ENCODE measurements at regions not wholly inside any gene's neighbourhood (a gene's known extent, or its start where the extent isn't known, plus 50 kb on each side); places are given as distances from the start of the nearest gene placed in this dataset.

GRCh38 chr17:33628500-33629346 is 335.6 kb upstream of the ASIC2 start:
- in situ Hi-C loops (cut with HindIII; ENCODE audit: low sequenced_read_pairs) = no loop called here

GRCh38 chr17:33633446-33633845 is 340.4 kb upstream of the ASIC2 start:
- in situ Hi-C loops (cut with HindIII; ENCODE audit: low sequenced_read_pairs) = no loop called here

- in situ Hi-C loops (cut with HindIII; ENCODE audit: low sequenced_read_pairs) = no loop called here
Measured at GRCh38 chr17:33637534-33637933, 344.4 kb upstream of the ASIC2 start.

DNA sequence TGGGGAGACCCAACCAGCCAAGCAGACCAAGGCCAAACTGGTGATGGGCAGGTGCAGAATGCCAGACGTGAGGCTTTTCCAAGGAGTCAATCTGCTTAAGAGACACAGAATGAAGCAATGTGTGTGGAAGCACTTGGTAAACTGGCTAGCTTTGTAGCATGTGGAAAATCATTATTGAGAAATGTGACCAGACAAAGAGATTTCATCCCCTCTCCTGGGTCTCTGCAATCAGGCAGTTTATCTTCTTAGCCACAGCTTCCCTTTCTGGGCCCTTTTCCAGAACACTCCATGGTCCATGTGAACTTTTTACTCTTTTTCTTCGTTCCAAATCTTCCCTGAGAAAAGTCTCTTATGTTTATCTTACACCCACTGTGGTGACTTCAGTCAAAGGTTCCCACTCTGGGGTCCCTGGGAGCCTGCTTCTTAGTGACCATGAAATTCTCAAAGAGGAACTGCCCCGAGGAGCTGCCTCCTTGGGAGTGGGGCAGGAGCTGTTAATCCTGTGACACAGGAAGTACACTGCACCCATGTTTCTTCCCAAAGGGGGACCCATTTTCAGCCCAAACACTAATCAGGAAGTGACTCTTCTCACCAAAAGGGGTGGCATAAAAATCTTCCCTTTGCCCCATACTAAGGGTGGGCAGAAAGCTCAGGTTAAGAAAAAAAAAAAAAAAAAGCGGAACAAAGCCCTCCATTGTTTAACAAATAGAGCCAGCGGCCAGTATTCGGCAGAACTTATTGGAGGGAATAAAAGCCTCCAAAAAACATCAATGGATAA is 346.2 kb upstream of the ASIC2 start:
- in situ Hi-C loops (cut with HindIII; ENCODE audit: low sequenced_read_pairs) = no loop called here

DNA sequence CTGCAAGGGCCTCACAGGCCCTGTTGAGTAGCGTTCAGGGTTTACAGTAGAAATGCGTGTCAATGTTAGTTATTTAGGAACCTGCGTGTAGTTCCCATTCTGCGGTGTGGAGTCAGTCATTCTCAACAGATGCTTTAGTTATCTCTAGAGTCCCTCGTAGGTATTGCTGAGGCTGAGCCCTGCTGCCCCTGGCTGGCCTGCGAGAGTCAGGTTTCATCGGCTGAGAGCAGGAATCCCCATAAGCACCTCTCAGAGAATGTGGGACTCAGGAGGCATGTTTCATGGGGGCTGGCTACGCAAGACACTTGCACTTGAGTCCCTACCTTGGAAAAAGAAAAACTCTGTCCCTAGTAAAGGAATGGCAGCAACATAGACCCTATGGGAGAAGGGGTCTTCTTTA is 347.5 kb upstream of the ASIC2 start:
- in situ Hi-C loops (cut with HindIII; ENCODE audit: low sequenced_read_pairs) = no loop called here

- in situ Hi-C loops (cut with HindIII; ENCODE audit: low sequenced_read_pairs) = no loop called here
Measured at GRCh38 chr17:33642002-33642401, 348.9 kb upstream of the ASIC2 start.

DNA sequence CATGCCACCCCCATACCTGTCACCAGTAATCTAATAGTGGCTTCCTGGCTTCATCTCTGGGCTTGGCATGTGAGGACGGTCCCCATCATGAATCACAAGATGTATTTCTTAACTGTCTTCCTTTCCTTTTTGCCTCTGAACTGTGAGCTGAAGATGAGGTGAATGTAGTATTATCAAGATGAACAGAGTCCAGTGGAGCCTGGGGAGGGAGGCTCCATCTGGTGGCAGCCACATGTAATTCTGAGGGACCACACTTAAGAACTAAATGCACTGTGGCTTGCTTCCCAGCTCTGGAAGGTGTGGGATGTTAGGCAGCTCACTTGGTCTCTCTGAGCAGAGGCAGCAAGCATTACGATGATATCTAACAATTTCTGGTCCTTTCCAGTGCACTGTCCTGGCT is 354.9 kb upstream of the ASIC2 start:
- in situ Hi-C loops (cut with HindIII; ENCODE audit: low sequenced_read_pairs) = no loop called here

- in situ Hi-C loops (cut with HindIII; ENCODE audit: low sequenced_read_pairs) = no loop called here
Measured at GRCh38 chr17:33650304-33650703, 357.2 kb upstream of the ASIC2 start.

GRCh38 chr17:33651686-33652085 is 358.6 kb upstream of the ASIC2 start:
- in situ Hi-C loops (cut with HindIII; ENCODE audit: low sequenced_read_pairs) = no loop called here

- in situ Hi-C loops (cut with HindIII; ENCODE audit: low sequenced_read_pairs) = no loop called here
Measured at GRCh38 chr17:33652731-33653398, 359.8 kb upstream of the ASIC2 start.

DNA sequence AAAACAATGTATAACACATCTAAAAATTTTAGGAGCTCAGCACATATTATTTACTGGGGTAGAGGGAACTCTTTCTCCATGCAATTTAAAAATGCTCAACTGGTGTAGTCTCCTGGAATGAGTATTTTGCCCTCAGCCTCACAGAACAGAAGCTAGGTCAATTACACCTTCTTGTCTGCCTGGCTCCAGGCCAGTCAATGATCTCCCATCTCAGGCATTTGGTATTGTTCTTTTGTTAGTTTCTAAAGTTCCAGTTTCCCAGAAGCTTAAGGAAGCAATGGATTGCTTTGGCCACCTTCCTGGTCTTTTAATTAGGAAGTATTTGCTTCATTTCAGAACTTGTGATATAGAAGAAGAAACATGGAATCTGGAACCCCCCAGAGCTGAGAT is 360.3 kb upstream of the ASIC2 start:
- in situ Hi-C loops (cut with HindIII; ENCODE audit: low sequenced_read_pairs) = no loop called here

DNA sequence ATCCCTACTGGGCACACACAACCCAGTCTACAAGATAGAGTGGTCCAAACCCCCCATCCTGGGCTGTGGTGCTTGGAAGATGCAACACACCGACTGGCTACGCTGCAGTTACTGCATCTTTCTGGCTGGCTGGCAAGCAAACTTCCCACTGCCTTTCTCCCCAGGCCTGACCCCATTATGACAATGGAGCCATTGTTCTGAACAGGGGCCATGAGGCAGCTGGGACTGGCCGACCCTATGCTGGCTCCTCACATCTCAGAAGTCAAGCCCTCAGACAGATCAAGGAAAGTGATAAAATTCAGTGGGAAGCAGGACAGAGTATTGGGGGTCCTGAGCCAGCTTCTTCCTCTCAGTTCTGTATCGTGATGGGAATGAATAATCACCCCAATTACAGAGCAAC is 364.1 kb upstream of the ASIC2 start:
- in situ Hi-C loops (cut with HindIII; ENCODE audit: low sequenced_read_pairs) = no loop called here

GRCh38 chr17:33661975-33662374 is 368.9 kb upstream of the ASIC2 start:
- in situ Hi-C loops (cut with HindIII; ENCODE audit: low sequenced_read_pairs) = no loop called here

- in situ Hi-C loops (cut with HindIII; ENCODE audit: low sequenced_read_pairs) = no loop called here
Measured at GRCh38 chr17:33664116-33664840, 371.2 kb upstream of the ASIC2 start.

- in situ Hi-C loops (cut with HindIII; ENCODE audit: low sequenced_read_pairs) = no loop called here
Measured at GRCh38 chr17:33667052-33667509, 374.0 kb upstream of the ASIC2 start.

DNA sequence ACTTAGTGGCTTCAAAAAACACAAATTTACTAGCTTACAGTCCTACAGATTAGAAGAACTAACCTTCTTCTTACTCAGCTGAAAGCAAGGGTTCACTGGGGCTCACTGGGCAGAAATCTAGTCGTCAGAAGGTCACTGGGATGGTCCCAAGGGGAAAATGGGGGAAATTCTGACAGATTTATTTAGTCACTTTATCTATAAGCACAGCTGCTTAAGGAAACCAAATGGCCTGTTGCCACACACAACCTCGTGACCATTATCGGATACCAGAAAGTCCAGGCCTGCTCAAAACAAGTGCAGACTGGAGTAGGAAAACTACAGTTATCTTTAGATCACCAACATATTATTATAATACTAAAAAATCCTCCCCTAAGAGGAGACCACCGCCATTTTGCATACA is 374.6 kb upstream of the ASIC2 start:
- in situ Hi-C loops (cut with HindIII; ENCODE audit: low sequenced_read_pairs) = no loop called here

GRCh38 chr17:33668516-33668915 is 375.4 kb upstream of the ASIC2 start:
- in situ Hi-C loops (cut with HindIII; ENCODE audit: low sequenced_read_pairs) = no loop called here

DNA sequence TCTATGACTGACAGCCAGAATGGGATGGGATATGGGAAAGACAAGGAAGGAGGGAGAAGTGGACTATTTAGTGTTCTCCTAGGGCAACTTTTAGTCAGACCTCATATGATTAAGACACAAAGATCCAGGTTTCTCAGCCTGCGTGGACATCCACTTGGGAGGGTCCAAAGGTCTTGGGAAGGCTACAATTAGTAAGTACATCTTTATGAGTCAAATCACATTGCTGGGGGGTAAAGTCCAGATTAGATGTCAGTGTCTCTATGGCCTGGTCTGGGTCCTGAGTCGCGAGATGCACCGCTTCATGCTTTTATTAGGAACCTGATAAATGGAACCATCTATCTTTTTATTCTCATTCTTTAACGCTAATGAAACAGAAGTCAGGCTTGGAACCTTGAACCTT is 378.4 kb upstream of the ASIC2 start:
- in situ Hi-C loops (cut with HindIII; ENCODE audit: low sequenced_read_pairs) = no loop called here

DNA sequence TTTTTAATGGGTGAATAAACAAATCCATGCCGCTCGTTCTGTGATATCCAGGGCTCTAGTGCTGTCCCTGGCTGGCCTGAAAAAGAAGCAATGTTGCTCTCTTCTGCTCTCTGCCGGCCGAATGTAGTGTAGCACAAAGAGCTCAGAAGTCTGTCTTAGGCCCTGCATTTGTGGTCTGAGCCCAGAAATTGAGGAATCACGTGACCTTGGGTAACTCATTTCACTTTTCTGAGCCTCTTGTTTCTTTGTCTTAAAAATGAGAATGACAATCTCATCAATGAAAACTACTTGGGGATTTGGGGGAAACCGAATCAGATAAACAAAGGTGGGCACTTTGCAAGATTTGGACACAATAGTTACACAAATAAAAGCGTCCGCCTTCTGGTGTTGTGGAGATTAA is 381.6 kb upstream of the ASIC2 start:
- in situ Hi-C loops (cut with HindIII; ENCODE audit: low sequenced_read_pairs) = no loop called here

GRCh38 chr17:33676444-33676843 is 383.3 kb upstream of the ASIC2 start:
- in situ Hi-C loops (cut with HindIII; ENCODE audit: low sequenced_read_pairs) = no loop called here

DNA sequence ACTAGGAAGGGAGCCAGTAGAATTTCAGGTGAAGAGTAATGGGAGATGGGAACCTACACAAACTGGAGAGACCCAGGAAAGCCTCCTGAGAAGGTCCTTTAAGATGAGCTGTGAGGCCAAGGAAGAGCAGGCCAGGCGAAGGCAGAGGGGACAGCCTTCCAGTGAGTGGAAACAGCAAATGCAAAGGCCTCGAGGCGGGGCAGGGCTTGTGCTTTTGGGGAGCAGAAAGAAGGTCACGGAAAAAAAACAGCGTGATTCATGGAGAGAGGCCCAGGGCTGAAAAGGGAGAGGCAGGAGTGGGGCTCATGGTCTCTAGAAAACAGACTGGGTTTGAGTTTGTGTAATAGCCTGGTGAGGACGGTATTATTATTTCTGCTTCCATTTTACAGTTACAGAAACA is 386.5 kb upstream of the ASIC2 start:
- in situ Hi-C loops (cut with HindIII; ENCODE audit: low sequenced_read_pairs) = no loop called here

All from DLD1 (cell line).